ENCODE measurements at regions not wholly inside any gene's neighbourhood (a gene's known extent, or its start where the extent isn't known, plus 50 kb on each side); places are given as distances from the start of the nearest gene placed in this dataset.

DNA sequence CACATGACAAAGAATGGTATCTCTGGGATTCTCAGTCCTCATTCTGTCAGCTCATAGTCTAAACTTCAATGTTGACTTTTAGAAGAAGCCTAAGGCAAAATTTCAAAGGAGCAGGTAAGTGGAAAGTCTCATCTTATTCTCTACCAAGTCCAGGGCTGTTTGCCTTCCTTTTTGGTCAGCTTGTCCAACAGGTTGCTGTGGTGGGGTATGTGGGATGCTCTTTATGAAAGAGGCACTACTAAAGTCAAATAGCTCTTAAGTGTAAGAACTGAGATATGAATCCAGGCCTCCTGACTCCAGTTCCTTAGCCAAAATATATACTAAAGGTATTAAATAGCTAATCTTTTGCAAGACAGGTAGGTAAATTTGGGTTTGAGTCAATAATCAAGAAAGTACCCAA lies 540.6 kb upstream of the SPRY2 start:
- no peak overlapping the region for H3K4me2 ChIP-seq (replicated peaks; ENCODE audit: extremely low read depth, low read length, poor library complexity, severe bottlenecking)
- TF ChIP-seq, protein P1, sequence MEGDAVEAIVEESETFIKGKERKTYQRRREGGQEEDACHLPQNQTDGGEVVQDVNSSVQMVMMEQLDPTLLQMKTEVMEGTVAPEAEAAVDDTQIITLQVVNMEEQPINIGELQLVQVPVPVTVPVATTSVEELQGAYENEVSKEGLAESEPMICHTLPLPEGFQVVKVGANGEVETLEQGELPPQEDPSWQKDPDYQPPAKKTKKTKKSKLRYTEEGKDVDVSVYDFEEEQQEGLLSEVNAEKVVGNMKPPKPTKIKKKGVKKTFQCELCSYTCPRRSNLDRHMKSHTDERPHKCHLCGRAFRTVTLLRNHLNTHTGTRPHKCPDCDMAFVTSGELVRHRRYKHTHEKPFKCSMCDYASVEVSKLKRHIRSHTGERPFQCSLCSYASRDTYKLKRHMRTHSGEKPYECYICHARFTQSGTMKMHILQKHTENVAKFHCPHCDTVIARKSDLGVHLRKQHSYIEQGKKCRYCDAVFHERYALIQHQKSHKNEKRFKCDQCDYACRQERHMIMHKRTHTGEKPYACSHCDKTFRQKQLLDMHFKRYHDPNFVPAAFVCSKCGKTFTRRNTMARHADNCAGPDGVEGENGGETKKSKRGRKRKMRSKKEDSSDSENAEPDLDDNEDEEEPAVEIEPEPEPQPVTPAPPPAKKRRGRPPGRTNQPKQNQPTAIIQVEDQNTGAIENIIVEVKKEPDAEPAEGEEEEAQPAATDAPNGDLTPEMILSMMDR (IDR thresholded peaks at IDR 0.05): no peak
- intact Hi-C loops (cut with micrococcal nuclease): no loop called here
- H3K36me3 ChIP-seq (replicated peaks in 1 of 2; ENCODE audit: control insufficient read depth in 1 of 2, insufficient read depth in 2 of 2, low read length in 2 of 2): no peaks in the 10 kb centered on the region
- Mint-ChIP-seq H3K27me3 (ENCODE audit: low read depth in 3 of 3) (no peaks in the 10 kb centered on the region), H3K27ac (no peak overlapping the region), H3K9me3 (peaks cover 0 to 3% (median 0%) of the 10 kb centered on the region in 7 donors), H3K36me3 (no peaks in the 10 kb centered on the region), H3K4me3 (no peak overlapping the region), H3K4me1 (no peaks in the 10 kb centered on the region)
- H3K79me2 ChIP-seq (ENCODE audit: insufficient read depth, low read length): no peaks in the 10 kb centered on the region
- DNase-seq: no peak
- H4K20me1 ChIP-seq (ENCODE audit: insufficient read depth, low read length): no peaks in the 10 kb centered on the region
- no peak overlapping the region for H3K4me3 ChIP-seq (replicated peaks in 1 of 3; ENCODE audit: low read depth in 2 of 3, low read length in 3 of 3)
- H3K27me3 ChIP-seq (ENCODE audit: control insufficient read depth in 2 of 2, insufficient read depth in 2 of 2, low read length in 2 of 2): no peaks in the 10 kb centered on the region
- no peak overlapping the region for H3K27ac ChIP-seq (ENCODE audit: low read depth in 1 of 2, low read length in 2 of 2)
- no peak overlapping the region for H3K9ac ChIP-seq (ENCODE audit: insufficient read depth, low read length, poor library complexity, severe bottlenecking)
- H3K9me3 ChIP-seq (replicated peaks in 1 of 2; ENCODE audit: control insufficient read depth in 1 of 2, insufficient read depth in 1 of 2, low read length in 2 of 2): no peaks in the 10 kb centered on the region
- no peaks in the 10 kb centered on the region for H3K4me1 ChIP-seq (ENCODE audit: control insufficient read depth in 1 of 2, insufficient read depth in 2 of 2, low read length in 2 of 2)
- H2AFZ ChIP-seq (ENCODE audit: insufficient read depth, low read depth, low read length, poor library complexity, severe bottlenecking): no peak overlapping the region

GRCh38 chr13:80881034-80881433 lies 540.1 kb upstream of the SPRY2 start:
- no peak overlapping the region for H2AFZ ChIP-seq (ENCODE audit: insufficient read depth, low read depth, low read length, poor library complexity, severe bottlenecking)
- TF ChIP-seq, protein P1 (IDR thresholded peaks at IDR 0.05): no peak
- no peak overlapping the region for H3K27ac ChIP-seq (ENCODE audit: low read depth in 1 of 2, low read length in 2 of 2)
- no peaks in the 10 kb centered on the region for H3K36me3 Mint-ChIP-seq
- no peak overlapping the region for H3K4me2 ChIP-seq (replicated peaks; ENCODE audit: extremely low read depth, low read length, poor library complexity, severe bottlenecking)
- DNase-seq: no peak
- no peaks in the 10 kb centered on the region for H3K4me1 Mint-ChIP-seq
- intact Hi-C loops (cut with micrococcal nuclease): no loop called here
- no peaks in the 10 kb centered on the region for H3K4me1 ChIP-seq (ENCODE audit: control insufficient read depth in 1 of 2, insufficient read depth in 2 of 2, low read length in 2 of 2)
- H3K4me3 Mint-ChIP-seq: no peak overlapping the region
- H3K79me2 ChIP-seq (ENCODE audit: insufficient read depth, low read length): no peaks in the 10 kb centered on the region
- H3K9ac ChIP-seq (ENCODE audit: insufficient read depth, low read length, poor library complexity, severe bottlenecking): no peak overlapping the region
- H3K27me3 Mint-ChIP-seq (ENCODE audit: low read depth in 3 of 3): no peaks in the 10 kb centered on the region
- no CpG with 5 or more reads among the region's 1 CpG for WGBS (ENCODE audit: insufficient coverage)
- no peaks in the 10 kb centered on the region for H4K20me1 ChIP-seq (ENCODE audit: insufficient read depth, low read length)
- H3K27ac Mint-ChIP-seq: no peak overlapping the region
- peaks cover 0 to under 1% (median 0%) of the 10 kb centered on the region in 7 donors for H3K9me3 Mint-ChIP-seq
- H3K36me3 ChIP-seq (replicated peaks in 1 of 2; ENCODE audit: control insufficient read depth in 1 of 2, insufficient read depth in 2 of 2, low read length in 2 of 2): no peaks in the 10 kb centered on the region
- no peak overlapping the region for H3K4me3 ChIP-seq (replicated peaks in 1 of 3; ENCODE audit: low read depth in 2 of 3, low read length in 3 of 3)
- H3K9me3 ChIP-seq (replicated peaks in 1 of 2; ENCODE audit: control insufficient read depth in 1 of 2, insufficient read depth in 1 of 2, low read length in 2 of 2): no peaks in the 10 kb centered on the region
- no peaks in the 10 kb centered on the region for H3K27me3 ChIP-seq (ENCODE audit: control insufficient read depth in 2 of 2, insufficient read depth in 2 of 2, low read length in 2 of 2)

Data from CD14-positive monocyte (primary cell).